ENCODE measurements at regions not wholly inside any gene's neighbourhood (a gene's known extent, or its start where the extent isn't known, plus 50 kb on each side); places are given as distances from the start of the nearest gene placed in this dataset.

DNA sequence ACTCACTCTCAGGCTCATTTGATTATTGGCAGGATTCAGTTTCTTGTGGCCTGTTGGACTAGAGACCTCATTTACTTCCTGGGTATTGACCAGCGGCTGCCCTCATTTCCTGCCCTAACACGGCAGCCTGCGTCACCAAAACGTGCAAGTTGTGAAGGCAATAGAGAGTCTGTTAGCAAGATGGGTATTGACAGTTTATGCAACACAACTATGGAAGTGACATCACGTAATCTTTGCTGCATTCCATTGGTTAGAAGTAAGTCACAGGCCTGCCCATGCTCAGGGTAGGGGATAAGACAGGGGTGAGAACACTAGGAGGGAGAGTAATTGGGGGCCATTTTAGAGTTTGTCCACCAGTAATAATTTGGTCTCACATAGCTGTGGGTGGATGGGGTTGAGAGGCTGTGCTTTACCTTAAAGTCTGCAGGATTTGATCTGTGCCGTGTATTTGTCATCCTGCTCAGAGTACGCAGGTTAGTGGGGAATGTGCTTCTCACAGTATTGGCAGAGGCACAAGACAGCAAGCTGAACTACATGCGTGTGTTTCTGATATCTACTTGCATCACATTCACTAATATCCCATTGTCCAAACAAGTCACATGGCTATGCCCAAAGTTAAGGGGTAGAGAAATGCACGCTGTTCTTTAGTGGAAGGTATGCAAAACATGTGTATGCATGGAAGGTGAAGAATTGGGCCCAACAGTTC is 83.3 kb downstream of the EDEM1 start:
- DNase-seq, result peak in 1 of 4 experiments; percentile 6

DNA sequence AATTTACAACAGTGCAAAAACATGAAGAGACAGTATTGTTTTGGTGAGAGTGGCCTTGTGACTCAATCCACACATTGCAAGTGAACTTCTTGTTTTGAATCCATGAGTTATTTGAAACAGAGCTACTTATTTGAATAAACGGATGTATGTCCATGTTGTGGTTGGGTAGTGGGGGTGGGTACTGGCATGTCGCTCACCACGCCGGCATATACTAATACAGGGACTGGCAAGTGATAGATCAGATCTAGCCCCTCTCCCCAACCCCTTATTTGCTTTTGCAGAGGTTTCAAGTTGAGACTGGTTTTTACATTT is 83.8 kb downstream of the EDEM1 start:
- DNase-seq, result peak; percentile 8 to 66 (median 32)

- no peak for DNase-seq
These were observed 84.9 kb downstream of the EDEM1 start for GRCh38 chr3:5272387-5272786.

DNA sequence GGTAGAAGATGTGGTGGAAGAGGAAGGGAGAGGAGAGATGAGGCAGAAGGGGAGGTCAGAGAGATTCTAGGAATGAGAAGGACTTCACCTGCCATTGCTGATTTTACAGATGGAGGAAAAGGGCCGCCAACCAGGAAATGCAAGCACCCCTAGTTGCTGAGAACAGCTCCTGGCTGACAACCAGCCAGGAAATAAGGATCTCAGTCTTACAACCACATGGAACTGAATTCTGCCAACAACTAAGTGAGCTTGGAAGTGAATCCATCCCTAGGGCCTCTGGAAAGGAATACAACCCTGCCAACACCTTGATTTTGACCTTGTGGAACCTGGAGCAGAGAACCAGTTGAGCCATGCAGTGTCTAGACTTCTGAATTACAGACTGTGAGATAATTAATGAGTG is 86.6 kb downstream of the EDEM1 start:
- DNase-seq, result no peak

GRCh38 chr3:5275529-5275928 is 88.0 kb downstream of the EDEM1 start:
- no peak for DNase-seq

- no peak for DNase-seq
These were observed 89.4 kb downstream of the EDEM1 start for GRCh38 chr3:5276934-5277333.

DNA sequence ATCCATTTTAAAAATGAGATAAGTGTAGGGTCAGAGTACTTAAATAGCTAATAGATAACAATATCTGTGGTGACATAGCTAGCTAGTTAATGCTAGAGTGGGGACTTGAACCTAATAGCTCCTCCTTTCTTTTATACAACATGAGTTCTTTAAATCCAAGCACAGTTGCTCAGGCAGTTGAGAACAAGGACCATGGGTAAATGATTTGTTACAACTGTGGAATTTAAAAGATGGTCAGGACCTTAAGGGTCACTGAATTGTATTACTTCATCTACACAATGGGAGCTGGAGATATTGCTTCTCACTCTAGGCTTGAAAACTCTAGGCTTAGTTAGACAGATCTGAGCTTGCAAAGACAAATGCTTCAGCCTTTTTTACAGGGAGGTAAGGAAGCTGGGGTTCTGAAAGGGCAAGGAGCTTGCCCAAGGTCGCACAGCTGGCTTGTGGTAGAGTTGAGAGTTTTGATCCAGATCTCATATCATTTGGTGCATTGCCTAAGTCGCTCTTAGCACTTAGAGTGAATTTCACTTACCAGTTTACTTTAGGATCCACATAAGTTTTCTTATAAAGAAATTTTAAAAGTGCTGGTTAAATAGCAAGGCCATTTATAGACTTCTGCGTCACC is 90.2 kb downstream of the EDEM1 start:
- no peak for DNase-seq

- no peak for DNase-seq
These were observed 91.2 kb downstream of the EDEM1 start for GRCh38 chr3:5278666-5279065.

- no peak for DNase-seq
These were observed 95.2 kb downstream of the EDEM1 start for GRCh38 chr3:5282703-5283102.

DNA sequence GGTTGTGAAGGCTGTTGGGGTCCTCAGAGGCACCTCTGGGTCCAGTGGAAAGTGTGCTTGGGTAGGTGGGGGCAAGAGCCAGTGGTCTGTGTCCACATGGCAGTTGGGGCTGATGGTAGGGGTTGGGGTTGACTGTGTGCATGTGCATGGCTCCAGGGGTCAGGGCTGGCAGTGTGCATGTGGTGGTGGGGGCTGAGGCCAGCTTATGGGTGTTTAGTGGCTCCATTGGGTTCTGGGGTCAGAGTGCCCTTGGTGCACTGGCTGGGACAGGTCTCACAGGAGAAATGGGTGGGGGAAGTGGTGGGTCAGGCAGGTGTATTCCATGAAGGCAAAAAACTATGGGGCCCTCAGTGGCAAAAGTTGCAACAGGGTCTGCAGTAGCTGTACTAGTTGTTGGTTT is 97.9 kb downstream of the EDEM1 start:
- no peak for DNase-seq

- no peak for DNase-seq
These were observed 103.4 kb downstream of the EDEM1 start for GRCh38 chr3:5290915-5291314.

DNA sequence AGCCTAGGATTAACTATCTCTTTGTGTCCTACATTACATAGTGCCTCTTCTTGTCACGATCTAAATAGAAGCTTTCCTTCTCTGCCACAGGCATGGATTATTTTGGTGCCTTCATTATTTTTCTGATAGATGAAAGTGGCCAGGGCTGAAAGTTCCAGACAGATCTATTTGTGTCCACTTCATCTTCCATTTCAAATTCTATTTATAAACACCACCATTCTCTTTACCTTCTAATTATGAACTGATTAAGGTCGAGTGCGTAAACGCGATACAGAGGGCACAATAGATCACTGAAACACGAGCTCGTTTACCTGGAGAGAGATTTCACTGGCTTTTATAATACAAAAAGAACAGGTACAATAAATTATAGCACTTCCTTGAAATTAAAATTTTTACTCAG is 105.0 kb downstream of the EDEM1 start:
- DNase-seq, result no peak

GRCh38 chr3:5293207-5293606 is 105.7 kb downstream of the EDEM1 start:
- DNase-seq, result no peak

DNA sequence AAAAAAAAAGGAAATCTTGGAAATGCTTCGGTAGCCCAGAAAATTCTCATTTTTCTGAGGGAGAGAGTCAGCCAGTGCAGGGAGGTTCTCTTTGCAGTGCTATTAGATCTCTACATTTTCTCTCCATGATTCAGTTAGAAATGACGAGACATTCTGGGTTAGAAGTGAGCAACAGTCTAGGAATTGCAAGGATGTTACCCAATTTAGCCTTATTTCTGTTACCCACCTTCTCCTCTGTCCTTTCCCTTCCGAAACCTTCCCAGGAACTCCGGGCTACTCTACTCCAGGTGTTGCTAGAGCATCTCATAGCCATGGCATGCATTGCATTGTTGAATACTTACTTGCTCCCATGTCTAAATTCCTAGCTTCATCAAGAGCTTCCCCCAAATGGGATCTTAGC is 106.8 kb downstream of the EDEM1 start:
- no peak for DNase-seq

- DNase-seq, result no peak
These were observed 107.7 kb downstream of the EDEM1 start for GRCh38 chr3:5295191-5295690.

DNA sequence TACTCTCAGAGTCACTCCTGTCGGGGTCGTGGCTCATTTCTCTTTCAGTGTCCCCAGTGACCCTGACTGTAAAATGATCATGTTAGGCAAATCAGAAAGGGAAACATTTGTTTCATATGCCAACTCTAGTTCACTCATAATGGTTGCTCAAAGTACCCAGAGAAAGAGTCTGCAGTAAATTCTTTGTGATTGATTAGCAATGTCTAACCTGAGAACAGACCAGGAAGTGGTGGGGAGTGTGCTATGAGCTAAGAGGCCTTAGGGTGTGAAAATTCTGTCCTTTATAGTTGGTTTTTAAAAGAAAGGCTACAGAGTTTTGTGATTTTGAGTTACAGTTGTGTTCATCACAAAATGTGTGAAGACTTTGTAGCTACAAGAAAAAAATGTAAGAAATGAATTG is 108.9 kb downstream of the EDEM1 start:
- DNase-seq, result no peak

DNA sequence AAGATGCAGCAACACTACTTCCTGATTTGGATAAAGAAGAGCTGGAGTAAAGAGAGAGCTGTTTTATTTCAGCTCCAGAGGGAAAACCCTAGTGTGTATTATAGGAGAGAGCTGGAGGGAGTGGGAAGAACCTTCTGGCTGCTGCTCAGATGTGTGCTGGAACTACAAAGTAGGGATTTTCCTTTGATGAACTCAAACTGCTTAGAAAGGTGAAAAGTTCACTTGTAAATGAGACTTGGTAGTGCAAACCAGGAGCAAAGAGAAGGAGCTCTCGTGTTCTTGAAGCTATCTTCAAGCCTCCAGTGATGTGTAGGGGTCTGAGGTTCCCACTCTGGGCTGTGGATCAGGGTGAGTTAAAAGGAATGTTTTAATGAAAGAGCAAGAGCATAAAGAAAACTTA is 110.4 kb downstream of the EDEM1 start:
- DNase-seq, result no peak

DNA sequence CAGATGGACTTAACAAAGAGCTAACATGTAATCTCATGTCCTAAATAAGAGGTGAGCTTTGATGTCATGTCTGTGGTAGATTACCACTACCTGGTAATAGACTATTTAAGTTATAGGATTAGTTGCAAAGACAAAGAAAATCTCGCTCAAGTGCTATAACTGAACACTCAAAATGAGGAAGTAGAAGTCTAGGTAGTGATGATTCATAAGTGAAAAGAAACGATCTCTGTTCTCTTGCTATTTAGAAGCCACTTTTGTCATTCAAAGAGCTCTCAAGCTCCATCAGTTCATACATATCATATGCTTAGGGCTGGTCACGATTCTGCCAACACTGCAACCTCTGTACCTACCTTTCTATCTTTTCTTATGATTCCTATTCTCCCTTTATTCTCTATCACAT is 110.9 kb downstream of the EDEM1 start:
- DNase-seq, result peak in 2 of 4 experiments; percentile 57 to 58

- no peak for DNase-seq
These were observed 111.7 kb downstream of the EDEM1 start for GRCh38 chr3:5299161-5299560.

DNA sequence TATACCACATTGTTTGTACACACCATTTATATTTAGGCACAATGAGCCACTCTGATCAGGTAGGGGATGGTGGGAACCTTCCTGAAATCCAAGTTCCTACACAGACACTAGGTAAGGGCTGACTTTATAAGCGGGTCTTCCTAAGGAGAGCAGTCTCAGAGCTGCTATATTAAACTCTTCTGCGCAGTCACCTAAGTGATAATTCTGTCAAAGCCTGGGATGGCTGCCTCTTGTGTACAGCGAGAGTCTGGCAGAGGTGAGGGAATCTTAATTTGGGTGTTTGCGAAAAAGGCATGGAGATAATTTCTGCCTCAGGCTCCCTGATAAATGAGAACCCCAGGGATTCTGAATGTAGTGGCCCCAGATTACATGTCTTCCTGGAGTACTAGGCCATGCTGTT is 113.1 kb downstream of the EDEM1 start:
- DNase-seq, result no peak

DNA sequence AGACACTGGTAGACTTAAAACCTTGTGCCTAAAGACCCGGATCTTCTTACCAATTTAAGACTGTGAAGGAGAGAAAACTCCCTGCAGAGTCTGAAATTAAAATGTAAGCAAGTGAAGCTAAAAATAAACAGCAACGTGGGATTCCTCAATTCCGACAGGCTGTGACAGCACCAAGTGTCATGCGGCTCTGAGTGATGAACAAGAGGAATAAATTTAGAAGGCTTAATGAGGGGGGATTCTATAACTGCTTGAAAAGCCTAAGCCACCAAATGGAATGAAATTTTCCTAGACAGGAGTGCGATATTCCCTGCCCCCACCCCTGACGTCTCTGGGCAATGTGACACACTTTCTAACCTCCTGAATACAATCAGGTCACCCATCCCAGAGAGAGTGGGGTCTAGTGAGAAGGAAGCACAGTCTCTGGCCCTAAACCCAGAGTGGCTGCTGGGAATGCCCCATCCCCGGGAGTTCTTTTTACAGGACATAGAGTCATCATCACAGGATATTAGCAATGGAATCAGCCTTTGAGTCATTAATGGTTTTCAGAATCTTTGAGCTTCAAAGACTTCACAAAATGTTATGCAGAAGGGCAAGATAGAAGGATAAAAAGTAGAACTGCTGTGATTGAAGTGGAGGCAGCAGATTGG is 114.3 kb downstream of the EDEM1 start:
- DNase-seq, result peak in 2 of 4 experiments; percentile 15 to 20

GRCh38 chr3:5302661-5303060 is 115.2 kb downstream of the EDEM1 start:
- DNase-seq, result no peak

DNA sequence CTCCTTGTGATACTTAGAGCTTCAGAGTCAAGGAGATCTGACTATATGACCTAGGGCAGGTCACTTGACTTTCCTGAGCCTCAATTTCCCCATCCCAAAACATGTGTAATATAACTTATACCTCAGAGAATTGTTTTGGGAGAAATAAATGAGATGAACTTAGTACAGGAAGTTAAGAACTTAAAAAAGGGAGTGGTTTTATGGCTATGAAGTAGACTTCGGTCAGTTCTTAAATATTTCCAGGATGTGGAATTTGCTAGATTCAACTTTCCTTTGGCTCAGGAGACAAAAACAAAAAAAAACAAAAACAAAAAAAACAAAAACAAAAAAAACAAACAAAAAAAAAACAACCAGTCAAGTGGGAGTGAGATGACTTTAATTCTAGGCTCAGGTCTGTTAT is 116.7 kb downstream of the EDEM1 start:
- DNase-seq, result no peak
